HG03039 (cell line): ENCODE measurements at regions not wholly inside any gene's neighbourhood (a gene's known extent, or its start where the extent isn't known, plus 50 kb on each side); places are given as distances from the start of the nearest gene placed in this dataset.

ENCODE experiments used
- ATAC-seq: cut with Tn5 transposase; IDR thresholded peaks from one replicate; pipeline ENCODE4 v1.9.1; 2021; ENCODE audit warnings: mild to moderate bottlenecking, moderate library complexity; ENCODE audit not compliant: unreplicated experiment

DNA sequence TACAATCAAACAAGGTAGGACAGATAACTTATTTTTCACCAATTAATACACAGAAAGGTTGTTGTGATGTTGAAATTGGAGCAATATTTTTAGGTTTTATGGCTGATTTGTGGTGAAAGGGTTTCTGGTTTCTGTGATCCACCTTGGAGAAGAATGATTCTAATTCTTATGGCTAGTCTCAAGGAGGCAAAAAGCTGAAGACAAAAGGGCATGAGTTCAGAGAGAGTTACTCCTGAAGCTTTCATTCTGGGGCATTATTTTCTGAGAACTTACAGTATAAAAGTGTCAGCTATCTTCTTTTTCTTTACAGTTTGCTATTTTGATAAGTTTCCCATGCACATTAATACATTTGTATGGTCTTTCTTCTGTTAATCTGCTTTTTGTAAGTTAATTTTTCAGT is 372.4 kb upstream of the CCDC179 start:
- no peak for ATAC-seq

- no peak for ATAC-seq
Measured at GRCh38 chr11:23233075-23233474, 372.8 kb upstream of the CCDC179 start.

GRCh38 chr11:23236826-23237555 is 376.7 kb upstream of the CCDC179 start:
- ATAC-seq, result no peak

DNA sequence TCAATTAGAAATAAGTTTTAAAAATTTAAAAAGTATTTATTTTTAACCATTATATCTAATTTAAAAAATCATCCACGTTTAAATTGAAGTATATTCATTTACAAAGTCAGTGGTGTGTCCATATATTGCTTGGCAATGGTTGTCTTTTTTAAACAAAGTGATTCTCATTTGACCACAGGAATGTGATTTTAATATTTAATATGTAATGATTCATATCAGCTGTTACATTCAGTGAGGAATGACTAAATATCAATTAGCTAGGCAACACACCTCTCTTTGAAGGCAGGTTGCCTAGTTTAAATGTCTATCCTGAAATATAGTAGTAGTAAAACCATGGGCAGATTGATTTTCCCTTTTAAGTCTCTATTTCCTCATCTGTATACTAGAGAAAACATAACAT is 392.2 kb upstream of the CCDC179 start:
- ATAC-seq, result no peak

GRCh38 chr11:23257088-23257487 is 396.8 kb upstream of the CCDC179 start:
- ATAC-seq, result no peak

GRCh38 chr11:23257556-23257955 is 397.3 kb upstream of the CCDC179 start:
- ATAC-seq, result no peak

DNA sequence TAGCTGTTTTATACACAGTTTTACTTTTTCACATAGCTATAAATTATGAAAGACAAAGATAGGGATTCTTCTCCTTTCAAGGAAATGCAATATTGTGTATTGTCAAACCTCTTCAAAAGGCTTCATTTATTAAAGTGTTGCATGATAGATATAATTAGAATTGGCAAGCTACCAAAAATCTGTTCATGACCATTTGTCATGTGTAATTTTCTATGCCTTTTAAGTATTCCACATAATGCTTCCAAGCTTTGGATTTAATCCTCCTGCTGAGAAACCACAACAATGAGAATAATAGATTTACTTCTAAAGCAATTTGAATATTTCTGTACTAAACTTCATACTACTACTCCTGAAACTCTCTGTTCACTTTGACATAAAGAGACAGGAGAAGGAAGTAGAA is 403.2 kb upstream of the CCDC179 start:
- no peak for ATAC-seq

- ATAC-seq, result no peak
Measured at GRCh38 chr11:23272095-23272494, 411.8 kb upstream of the CCDC179 start.

DNA sequence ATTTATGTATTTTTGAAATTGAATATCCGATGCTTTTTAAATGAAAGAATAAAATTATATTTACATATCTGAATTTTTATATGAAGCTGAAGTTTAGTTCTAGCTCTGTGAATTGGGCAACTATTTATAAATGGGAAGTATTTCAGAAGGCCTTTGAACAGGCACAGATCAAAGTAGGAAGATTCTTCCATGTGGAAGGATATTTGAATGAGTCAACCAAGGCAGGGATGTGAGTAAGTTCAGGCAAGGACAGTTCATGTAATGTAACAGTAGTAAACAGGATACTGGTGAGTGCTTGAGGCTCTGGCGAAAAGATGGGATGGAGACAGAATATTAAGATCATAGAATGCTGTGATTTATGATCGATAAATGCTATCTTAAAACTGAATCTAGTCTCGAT is 417.8 kb upstream of the CCDC179 start:
- ATAC-seq, result no peak

DNA sequence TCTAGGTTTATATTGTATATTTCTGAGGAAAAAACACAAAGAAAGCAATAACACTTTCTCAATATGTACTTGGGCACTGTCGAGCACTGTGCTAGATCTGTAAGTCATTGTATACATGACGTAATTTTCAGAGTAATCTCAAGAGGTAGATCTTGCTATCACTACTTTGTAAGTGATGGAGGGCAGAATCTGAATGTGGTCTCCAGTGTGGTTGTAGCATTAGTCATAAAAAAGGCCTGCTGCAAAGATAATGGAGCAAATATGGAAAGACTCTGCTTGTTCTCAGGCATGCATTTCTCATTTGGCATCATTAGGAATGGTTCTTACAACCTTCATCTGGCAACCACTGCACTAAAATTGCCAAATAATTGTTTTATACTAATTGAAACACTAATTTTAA is 419.8 kb upstream of the CCDC179 start:
- no peak for ATAC-seq

- no peak for ATAC-seq
Measured at GRCh38 chr11:23283666-23284065, 423.4 kb upstream of the CCDC179 start.

GRCh38 chr11:23284631-23285030 is 424.4 kb upstream of the CCDC179 start:
- ATAC-seq, result no peak

GRCh38 chr11:23288003-23288783 is 427.9 kb upstream of the CCDC179 start:
- no peak for ATAC-seq

- no peak for ATAC-seq
Measured at GRCh38 chr11:23295241-23295640, 435.0 kb upstream of the CCDC179 start.

DNA sequence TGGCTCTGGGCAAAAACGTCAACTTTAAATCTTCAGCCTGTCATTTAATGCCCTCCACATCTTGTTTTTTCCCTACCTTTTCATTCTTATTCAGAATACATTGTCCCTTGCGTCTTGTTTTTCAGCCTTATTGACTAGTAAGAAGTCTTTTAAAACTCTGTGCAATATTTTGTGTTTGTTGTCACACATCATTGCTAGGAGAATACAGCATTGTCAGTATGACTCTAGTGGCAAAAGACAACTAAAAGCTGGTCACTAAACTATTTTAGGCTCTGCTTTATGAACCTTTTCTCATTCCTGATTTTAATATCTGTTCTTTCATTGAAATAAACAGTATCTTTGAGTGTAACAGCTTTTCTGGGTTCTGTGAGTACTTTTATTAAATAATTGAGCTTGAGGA is 447.8 kb upstream of the CCDC179 start:
- ATAC-seq, result no peak

DNA sequence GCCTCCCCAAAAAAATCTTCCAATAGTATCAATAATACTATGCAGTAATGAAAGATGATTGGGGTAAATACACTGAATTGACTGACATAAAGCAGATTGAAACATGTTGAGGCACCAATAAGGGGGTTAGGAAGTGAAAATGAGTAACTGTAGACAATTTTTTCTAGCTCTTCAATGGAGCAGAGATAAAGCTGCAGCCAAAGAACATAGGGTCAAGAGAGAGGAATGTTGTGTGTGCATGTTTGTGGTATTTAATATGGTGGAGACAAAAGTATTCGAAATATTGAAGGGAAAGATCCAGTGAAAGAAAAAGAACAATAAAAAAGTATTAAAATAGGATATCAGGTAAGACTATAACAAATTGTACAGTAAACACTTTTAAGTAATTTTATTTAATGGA is 450.0 kb upstream of the CCDC179 start:
- no peak for ATAC-seq

DNA sequence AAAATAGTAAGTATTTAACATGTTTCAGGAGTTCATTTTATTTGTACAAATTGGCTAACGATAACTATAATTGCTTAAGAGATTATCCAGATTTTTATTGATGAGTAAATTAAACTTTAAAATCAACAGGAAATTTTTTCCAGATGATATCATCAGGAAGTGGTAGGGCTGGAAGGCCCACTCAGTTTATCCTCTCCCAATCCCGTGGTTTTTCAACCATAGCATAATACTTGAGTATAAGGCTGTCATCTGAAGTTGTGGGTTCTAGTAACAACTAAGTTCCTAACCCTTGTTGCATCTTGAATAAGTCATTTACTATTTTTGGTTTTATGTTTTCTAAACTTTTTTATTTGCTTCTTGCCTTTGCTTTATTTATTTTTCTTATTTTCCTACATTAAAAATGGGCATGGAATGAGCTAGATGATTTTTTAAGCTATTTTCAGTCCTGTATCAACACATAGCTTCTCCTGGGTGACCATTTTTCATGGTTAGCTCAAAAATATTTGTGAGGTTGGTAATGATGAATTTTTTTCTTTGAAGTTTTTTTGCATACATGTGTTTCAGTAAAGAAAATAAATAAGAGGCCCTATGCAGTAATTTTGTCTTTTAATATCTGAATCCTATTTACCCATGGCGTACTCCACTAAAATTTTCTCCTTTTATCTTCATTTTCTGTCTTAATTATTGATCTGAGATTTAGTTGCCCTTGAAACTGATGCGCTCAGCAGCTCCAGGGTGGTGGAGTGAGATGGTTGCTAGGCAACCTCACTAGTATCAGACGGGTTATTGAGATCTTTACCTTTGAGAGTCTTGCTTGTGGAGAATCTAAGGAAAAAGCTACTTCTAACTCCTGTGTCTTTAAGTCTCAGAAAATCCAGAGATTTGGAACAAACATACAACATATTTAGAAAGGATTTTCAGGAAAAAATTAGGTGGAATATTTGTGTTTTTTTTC is 452.0 kb upstream of the CCDC179 start:
- ATAC-seq, result no peak

DNA sequence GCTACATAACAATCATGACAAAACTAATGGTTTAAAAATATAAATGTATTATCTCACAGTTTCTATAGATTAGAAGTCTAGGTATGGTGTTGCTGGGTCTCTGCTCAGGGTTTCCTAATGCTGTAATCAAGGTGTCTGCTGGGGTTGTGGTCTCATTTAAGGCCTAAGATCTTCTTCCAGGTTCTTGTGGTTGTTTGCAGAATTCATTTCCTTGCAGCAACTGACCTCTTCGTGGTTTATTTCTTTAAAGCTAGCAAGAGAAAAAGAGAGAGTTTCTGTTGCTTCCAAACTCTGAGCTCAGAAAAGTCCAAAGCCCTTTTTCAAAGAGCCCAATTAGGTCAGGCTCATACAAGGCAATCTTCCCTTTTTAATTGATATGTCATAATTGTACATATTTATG is 452.7 kb upstream of the CCDC179 start:
- no peak for ATAC-seq

DNA sequence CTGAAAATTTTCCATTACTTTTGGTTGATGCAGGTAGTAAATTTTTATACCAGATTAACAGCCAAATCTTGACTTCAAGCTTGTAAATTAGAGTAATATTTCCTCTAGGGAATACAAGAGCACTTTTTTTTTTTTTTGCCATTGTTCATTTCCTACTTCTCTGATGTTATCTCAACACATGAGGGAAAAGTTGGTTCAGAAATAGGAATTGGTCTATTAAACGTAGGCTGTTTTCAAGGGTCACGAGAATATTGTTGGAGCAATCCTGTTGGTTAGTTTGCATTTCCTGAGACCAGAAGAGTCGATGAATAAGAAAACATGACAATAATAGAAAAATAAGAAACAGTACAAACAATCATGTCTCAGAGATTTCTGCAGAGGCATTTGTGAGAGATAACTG is 453.9 kb upstream of the CCDC179 start:
- ATAC-seq, result no peak

- ATAC-seq, result no peak
Measured at GRCh38 chr11:23315286-23315685, 455.0 kb upstream of the CCDC179 start.

DNA sequence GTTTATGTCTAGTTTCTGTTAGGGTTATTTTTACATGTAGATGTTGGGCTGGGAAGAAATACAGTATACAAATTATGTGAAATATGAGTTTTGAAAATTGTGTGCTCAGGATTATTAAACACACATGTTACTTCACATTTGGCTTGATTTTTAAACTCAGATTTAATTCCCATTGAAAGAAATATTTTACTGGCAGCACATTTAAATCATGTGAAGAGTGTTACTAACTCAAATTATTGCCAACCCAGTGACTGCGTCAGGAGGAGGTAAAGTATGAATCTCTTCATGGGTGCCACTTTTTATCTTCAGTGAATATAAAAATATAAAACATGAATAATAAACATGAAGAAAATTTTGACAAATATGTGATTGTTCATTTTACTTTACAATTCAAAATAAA is 457.5 kb upstream of the CCDC179 start:
- no peak for ATAC-seq
